ENCODE measurements at regions not wholly inside any gene's neighbourhood (a gene's known extent, or its start where the extent isn't known, plus 50 kb on each side); places are given as distances from the start of the nearest gene placed in this dataset.
A peak's percentile ranks its signal among the peaks of the same experiment; 100 is the strongest.

- DNase-seq = no peak
Measured at GRCh38 chr18:60445341-60445740, 72.8 kb upstream of the MC4R start.

GRCh38 chr18:60446821-60447220, 74.2 kb upstream of the MC4R start:
- no peak for DNase-seq

DNA sequence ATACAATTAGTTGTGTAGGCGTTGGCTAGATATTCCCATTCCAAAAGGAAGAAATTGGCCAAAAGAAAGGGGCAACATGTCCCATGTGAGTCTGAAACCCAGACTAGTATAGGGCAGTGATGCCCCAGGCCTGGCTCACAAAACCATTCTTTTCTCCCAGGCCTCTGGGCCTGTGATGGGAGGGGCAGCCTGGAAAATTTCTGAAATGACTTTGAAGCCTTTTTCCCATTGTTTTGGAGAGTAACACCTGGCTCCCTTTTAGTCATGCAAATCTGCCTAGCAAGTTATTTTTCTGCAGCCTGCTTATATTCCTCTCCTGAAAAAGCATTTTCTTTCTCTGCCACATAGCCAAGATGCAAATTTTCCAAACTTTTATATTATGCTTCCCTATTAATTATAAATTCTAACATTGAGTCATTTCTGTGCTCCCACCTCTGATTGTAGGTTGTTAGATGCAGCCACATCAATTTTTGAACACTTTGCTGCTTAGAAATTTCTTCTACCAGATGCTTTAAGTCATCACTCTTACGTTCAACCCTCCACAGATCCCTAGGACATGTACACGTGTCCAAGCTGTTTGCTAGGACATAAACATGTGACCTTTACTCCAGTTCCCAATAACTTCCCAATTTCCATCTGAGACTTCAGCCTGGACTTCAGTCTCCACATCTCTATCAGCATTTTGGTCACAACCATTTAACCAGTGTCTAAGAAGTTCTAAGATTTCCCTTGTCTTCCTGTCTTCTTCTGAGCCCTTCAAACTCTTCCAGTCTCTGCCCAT, 76.1 kb upstream of the MC4R start:
- no peak for DNase-seq

DNA sequence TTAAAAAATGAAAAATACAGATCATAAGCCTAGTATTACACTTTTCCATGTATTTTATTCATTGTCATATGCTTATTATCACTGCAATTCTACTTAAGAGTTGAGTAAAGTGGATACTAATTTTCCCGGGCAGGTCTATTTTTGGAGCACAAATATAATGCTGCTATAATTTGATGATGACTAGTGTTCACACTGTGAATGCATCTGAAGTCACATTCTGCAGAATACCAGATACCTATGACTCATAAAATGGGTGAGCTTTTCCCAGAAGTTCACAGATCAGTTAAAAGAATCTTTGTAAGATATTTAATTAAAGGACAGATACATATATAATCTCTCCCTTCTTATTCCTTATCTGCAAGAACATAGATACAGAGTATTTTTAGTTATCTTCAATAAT, 79.8 kb upstream of the MC4R start:
- no peak for DNase-seq

GRCh38 chr18:60466677-60467076, 94.1 kb upstream of the MC4R start:
- DNase-seq = no peak

DNA sequence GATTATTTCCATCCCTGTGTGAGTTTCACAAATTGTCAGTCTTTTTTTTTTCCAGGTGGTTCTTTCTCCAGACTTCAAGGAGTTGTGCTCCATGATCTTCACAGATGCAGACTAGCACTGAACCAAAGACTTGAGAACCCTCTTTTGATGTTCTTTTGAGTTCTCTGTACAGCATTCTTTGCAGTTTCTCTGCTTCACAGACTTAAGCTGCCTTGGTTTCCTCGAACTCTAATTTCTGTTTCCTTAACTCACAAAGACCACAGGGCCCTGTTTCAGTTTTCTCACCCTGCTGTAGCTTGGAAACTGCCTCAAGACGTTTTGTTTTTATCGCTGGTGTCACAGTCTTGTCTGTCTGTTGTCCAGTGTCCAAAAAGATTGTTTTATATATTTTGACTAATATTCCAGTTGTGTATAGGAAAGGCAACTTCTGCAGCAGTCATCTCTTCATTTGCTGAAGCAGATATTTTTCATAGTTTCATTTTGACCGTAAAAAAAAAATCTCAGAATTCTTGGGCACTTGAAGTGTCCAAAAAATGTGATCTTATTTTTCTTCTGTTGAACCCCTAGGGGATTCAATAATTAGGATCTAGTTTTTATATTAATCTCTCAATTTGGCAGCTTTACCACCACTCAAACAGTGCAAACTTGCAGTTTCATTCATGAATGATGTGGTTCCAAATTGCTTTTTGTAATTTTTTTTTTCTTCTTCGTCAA, 97.0 kb upstream of the MC4R start:
- DNase-seq = no peak

DNA sequence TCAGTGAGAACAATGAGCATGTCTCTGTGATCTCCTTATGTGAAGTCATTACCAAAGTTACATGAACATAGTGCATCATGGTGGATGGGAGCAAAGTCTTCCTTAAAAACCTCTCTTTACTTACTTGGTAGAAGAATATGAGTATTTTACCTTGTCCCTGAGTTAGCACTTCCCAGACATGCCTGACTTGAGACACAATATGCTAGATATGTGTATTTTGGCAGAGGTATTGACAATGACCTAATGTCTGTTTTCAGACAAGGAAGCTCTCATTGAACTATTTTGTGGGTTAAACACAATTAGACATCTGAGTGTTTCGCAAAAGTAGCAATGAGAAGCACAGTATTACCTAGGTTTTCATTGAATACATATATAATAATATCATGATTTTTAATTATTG, 99.1 kb upstream of the MC4R start:
- DNase-seq = peak; percentile 51

DNA sequence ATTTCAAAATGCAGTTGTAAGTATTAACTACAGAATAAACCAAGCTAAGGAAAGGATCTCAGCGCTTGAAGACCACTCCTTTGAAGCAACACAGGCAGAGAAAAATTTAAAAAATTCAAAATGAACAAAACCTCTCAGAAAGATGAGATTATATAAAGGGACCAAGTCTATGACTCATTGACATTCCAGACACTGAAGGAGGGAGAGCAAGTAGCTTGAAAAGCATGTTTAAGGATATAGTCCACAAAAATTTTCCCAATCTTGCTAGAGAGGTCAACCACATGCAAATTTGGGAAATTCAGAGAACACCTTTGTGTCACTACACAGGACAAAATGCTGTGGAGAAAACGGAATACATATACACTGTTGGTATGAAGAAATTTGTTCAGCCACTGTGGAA, 112.6 kb upstream of the MC4R start:
- no peak for DNase-seq

GRCh38 chr18:60493066-60493465, 120.5 kb upstream of the MC4R start:
- DNase-seq = no peak

- no peak for DNase-seq
Measured at GRCh38 chr18:60499675-60500074, 127.1 kb upstream of the MC4R start.

DNA sequence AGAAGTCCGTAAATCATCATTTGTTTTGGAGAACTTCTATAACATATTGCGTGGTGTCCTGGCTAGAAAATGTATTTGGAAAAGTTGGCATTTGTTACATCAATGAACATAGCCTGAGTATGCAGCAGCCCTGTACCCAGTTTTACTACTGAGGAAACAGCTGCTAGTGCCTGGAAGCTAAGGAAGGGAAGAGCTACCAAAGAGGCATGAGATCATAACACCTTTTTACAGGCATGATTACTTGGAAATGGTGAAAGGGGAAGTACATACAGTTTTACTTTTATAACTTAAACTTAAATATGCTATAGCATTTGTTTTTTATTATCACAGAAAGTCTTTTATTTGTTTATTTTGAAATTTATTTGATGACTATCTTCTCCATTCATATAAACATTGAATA, 128.4 kb upstream of the MC4R start:
- no peak for DNase-seq

DNA sequence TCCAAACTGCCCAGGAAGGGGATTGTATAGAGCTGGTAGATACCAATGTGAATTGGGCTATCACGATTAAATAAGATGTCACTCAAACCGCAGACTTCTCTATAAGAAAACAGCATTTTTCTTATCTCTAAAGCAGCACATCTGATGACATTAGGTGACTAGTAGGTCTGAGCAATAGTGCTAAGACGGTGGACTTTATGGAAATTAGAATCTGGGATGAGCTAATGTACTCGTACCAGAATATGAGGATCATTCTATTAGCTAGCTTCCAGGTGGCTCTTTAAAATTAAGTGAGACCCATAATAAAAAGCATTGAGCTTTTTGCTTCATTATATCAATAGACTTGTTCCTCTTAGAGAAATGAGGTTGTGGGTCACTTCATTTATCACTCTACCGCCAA, 130.0 kb upstream of the MC4R start:
- DNase-seq = no peak

DNA sequence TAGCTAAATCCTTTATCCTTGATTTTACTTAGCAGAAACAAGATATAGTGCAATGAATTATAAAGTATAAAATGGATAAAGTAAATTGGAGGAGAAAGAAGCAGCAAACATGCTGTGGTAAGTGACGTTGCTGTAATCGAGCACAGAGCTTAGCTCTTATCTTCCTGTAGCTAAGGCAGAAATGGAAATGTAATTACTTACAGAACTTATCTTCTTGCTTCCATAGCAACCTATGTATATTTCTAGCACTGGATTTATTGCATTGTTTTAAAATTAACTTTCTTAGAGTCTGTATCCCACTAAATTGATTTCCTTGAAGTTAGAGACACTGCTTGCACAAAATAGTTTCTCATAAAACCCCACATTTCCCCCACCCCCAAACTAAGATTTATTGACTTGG, 130.6 kb upstream of the MC4R start:
- DNase-seq = no peak

DNA sequence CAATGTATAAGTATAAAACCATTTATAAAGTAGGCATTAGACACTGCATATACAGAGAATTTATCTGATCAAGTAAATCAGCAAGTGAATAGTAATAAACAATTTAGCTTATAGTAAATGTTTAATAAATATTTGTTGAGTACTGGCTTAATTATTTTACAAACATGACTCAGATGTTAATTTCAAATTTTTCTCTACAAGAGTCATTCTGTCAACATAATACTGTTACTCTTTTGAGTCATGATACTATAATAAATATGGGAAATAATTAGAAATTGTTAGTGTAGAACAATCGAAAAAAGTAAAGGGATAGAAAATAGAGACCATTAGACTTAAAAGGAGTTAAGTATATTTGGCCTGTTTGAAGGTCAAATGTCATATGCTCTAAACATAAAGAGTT, 133.6 kb upstream of the MC4R start:
- DNase-seq = no peak

GRCh38 chr18:60506682-60507081, 134.1 kb upstream of the MC4R start:
- no peak for DNase-seq

- no peak for DNase-seq
Measured at GRCh38 chr18:60508108-60508507, 135.5 kb upstream of the MC4R start.

DNA sequence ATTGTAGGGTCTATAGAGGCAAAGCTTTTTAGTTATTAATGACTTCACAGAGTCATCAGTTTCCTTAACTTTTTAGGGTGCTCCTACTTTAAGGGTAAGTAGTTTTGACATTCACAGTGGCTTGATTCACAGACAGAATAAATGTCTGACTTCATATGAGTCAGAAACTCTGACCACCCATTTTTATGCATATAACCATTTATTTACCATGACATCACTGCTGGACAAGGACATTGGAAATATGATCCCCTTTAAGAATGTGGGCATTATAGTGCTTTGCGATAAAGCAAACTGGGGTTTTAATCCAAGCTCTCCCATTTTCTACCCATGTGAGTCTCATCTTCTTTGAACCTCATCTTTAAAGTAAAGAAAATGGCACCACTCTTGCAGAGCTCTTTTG, 162.0 kb upstream of the MC4R start:
- no peak for DNase-seq

- no peak for DNase-seq
Measured at GRCh38 chr18:60537074-60537473, 164.5 kb upstream of the MC4R start.

DNA sequence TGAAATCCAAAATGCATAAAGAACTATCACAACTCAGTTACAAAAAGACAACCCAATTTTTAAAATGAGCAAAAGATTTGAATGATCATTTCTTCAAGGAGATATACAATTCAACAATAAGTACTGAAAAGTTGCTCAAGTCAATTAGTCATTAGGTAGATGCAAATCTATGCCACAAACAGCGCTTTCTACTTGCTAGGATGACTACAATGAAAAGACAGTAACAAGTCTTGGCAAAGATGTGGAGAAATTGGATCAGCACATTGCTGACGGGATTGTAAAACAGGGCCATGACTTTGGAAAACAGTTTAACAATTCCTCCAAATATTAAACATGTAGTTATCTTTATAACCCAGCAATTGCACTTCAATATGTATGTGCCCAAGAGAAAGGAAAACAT, 166.3 kb upstream of the MC4R start:
- no peak for DNase-seq

- no peak for DNase-seq
Measured at GRCh38 chr18:60541661-60542060, 169.1 kb upstream of the MC4R start.

- DNase-seq = no peak
Measured at GRCh38 chr18:60543646-60544045, 171.1 kb upstream of the MC4R start.

GRCh38 chr18:60549338-60549960, 176.9 kb upstream of the MC4R start:
- peak; percentile 62 for DNase-seq

DNA sequence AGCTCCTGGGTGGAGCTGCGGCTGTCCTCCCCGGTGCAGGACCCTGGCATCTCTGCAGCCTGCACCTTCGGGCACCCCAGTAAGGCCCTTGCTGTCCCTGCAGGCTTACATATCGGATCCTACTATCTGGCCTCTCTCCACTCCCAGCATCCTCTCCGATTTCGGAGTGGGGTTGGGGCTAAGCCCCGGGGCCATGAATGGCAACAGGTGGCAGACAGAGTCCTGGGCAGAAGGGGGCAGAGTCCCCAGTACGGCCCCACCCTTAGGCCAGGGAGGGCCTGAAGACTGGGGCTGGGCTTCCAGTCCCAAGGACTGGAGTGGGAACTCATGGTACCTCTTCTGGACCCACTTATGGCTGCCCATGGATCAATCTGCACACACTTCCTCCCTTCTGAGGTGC, 180.4 kb upstream of the MC4R start:
- no peak for DNase-seq

DNA sequence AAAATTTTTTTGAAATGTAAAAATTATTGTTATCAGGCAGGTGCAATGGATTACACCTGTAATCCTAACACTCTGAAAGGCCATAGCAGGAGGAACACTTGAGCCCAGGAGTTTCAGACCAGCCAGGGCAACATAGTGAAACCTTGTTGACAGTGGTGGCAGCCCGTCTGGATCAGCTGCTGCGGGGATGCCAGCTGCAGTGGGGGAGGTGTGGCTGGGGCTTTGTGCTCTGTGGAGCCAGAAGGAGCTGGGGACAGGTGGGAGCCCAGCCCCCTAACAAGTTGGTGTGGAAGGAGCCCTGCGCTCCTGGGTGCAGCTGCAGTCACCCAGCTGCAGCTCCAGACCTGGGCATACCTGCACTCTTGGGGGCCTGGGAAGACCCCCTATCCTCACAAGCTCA, 182.4 kb upstream of the MC4R start:
- peak; percentile 37 for DNase-seq
